Naive B cell (primary cell): ENCODE measurements at regions not wholly inside any gene's neighbourhood (a gene's known extent, or its start where the extent isn't known, plus 50 kb on each side); places are given as distances from the start of the nearest gene placed in this dataset.

Experiments used
- ATAC-seq, 2 donors: fragments of 150-1000 bp; cut with Tn5 transposase; 2 replicates each; pipeline ENCODE4 v1.10.0; 2021; ENCODE audit warnings: low read depth in 2 of 2, mild to moderate bottlenecking in 2 of 2, moderate library complexity in 2 of 2
- DNase-seq: peaks from one replicate; pipeline ENCODE4 v3.0.0; 2022
- H3K27ac Mint-ChIP-seq, 6 donors: one replicate each; pipeline ENCODE4 v1.8.0; 2020 to 2022; ENCODE audit warnings: mild to moderate bottlenecking in 6 of 6, mixed read lengths in 6 of 6, moderate library complexity in 5 of 6, inconsistent platforms in 2 of 6
- H3K27me3 Mint-ChIP-seq, 3 donors: one replicate each; pipeline ENCODE4 v1.8.0; 2021 to 2022; ENCODE audit warnings: mixed read lengths in 3 of 3, mild to moderate bottlenecking in 1 of 3
- H3K36me3 Mint-ChIP-seq, 2 donors: one replicate each; pipeline ENCODE4 v1.8.0; 2020 to 2022; ENCODE audit warnings: mixed read lengths in 2 of 2, inconsistent platforms in 1 of 2, mild to moderate bottlenecking in 1 of 2
- H3K4me1 Mint-ChIP-seq, 3 donors: one replicate each; pipeline ENCODE4 v1.8.0; 2020 to 2022; ENCODE audit warnings: mixed read lengths in 3 of 3, inconsistent platforms in 1 of 3, mild to moderate bottlenecking in 1 of 3, moderate library complexity in 1 of 3
- H3K4me3 Mint-ChIP-seq, 8 donors: one replicate each; pipeline ENCODE4 v1.8.0; 2020 to 2022; ENCODE audit warnings: mild to moderate bottlenecking in 8 of 8, mixed read lengths in 8 of 8, moderate library complexity in 8 of 8, inconsistent platforms in 2 of 8
- H3K9me3 Mint-ChIP-seq, 7 donors: one replicate each; pipeline ENCODE4 v1.8.0; 2020 to 2022; ENCODE audit warnings: mixed read lengths in 7 of 7, mild to moderate bottlenecking in 5 of 7, inconsistent platforms in 2 of 7, moderate library complexity in 1 of 7

- ATAC-seq (no peak), DNase-seq (no peak)
- H3K36me3 Mint-ChIP-seq = peaks cover 0 to 7% of the 10 kb centered on the region in 2 donors
- no peak overlapping the region for H3K4me3 Mint-ChIP-seq
- H3K27ac Mint-ChIP-seq = peak overlapping the region in 1 of 6 donors; percentile 51
- H3K27me3 Mint-ChIP-seq = peaks cover 0 to 5% (median 0%) of the 10 kb centered on the region in 3 donors
- H3K9me3 Mint-ChIP-seq = peaks cover 0 to 5% (median 0%) of the 10 kb centered on the region in 7 donors
- peaks cover 15 to 38% (median 34%) of the 10 kb centered on the region in 3 donors for H3K4me1 Mint-ChIP-seq
These were observed 111.1 kb upstream of the ANO1 start for GRCh38 chr11:69966910-69967483.

GRCh38 chr11:69967484-69967883 lies 110.6 kb upstream of the ANO1 start:
- peaks cover 0 to 2% (median 0%) of the 10 kb centered on the region in 7 donors for H3K9me3 Mint-ChIP-seq
- ATAC-seq = no peak
- H3K27ac Mint-ChIP-seq = no peak overlapping the region
- peaks cover 0 to 7% of the 10 kb centered on the region in 2 donors for H3K36me3 Mint-ChIP-seq
- peaks cover 0 to under 1% (median 0%) of the 10 kb centered on the region in 3 donors for H3K27me3 Mint-ChIP-seq
- no peak for DNase-seq
- no peak overlapping the region for H3K4me3 Mint-ChIP-seq
- H3K4me1 Mint-ChIP-seq = peaks cover 19 to 42% (median 37%) of the 10 kb centered on the region in 3 donors

- Mint-ChIP-seq H3K27ac (peak overlapping the region in 3 of 6 donors; percentile 54 to 93 (median 56)), H3K27me3 (no peaks in the 10 kb centered on the region), H3K4me1 (peaks cover 21 to 44% (median 38%) of the 10 kb centered on the region in 3 donors), H3K36me3 (peaks cover 0 to 7% of the 10 kb centered on the region in 2 donors), H3K4me3 (no peak overlapping the region), H3K9me3 (peaks cover 0 to 2% (median 0%) of the 10 kb centered on the region in 7 donors)
- no peak for ATAC-seq
- DNase-seq = no peak
These were observed 109.4 kb upstream of the ANO1 start for GRCh38 chr11:69968396-69969347.

GRCh38 chr11:69969890-69970784 lies 108.0 kb upstream of the ANO1 start:
- ATAC-seq (peak; percentile 3 to 17), DNase-seq (no peak)
- H3K36me3 Mint-ChIP-seq = peaks cover 0 to 7% of the 10 kb centered on the region in 2 donors
- H3K4me1 Mint-ChIP-seq = peaks cover 21 to 37% (median 36%) of the 10 kb centered on the region in 3 donors
- H3K27me3 Mint-ChIP-seq = no peaks in the 10 kb centered on the region
- peak overlapping the region; percentile 88 to 95 (median 92) for H3K27ac Mint-ChIP-seq
- H3K9me3 Mint-ChIP-seq = peaks cover 0 to 2% (median 0%) of the 10 kb centered on the region in 7 donors
- peak overlapping the region in 6 of 8 donors; percentile 3 to 84 (median 56) for H3K4me3 Mint-ChIP-seq

DNA sequence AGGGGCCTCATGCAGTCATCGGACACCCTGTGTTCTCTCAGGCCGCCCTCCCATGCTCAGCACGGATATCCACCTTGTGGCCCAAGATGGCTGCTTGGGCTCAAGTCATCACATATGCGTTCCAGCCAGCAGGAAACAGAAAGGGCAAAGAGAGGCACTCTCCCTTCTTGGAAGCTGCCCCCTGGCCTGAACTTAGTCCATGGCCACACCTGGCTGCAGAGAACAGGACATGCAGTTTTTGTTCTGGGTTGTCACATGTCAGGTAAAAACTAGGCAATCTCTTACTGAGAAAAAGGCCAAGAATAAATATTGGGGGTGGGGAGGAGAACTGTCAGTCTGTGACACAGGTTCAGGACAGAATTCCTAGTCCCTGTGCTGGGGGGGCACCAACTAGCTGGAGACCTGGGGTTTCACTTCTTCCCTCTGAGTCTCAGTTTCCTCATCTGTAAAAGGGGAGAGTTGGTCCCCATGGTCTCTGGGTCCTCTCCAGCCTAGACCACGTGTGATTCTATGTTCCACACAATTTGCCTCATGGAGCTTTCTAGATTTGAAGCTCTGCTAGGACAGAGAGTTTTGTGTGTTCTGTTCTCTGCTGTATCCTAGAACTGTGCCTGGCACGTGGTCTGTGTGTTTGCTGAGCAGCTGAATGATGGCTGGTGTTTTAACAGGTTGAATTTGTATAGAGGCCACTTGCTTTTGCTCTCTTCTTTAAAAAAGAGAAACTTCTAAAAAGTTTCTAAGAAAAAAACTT lies 107.2 kb upstream of the ANO1 start:
- Mint-ChIP-seq H3K36me3 (peaks cover 0 to 7% of the 10 kb centered on the region in 2 donors), H3K27ac (peak overlapping the region; percentile 44 to 95 (median 93)), H3K27me3 (no peaks in the 10 kb centered on the region), H3K4me3 (peak overlapping the region in 2 of 8 donors; percentile 18 to 74), H3K9me3 (peaks cover 0 to 2% (median 0%) of the 10 kb centered on the region in 7 donors), H3K4me1 (peaks cover 21 to 37% (median 36%) of the 10 kb centered on the region in 3 donors)
- DNase-seq (no peak), ATAC-seq (no peak)

DNA sequence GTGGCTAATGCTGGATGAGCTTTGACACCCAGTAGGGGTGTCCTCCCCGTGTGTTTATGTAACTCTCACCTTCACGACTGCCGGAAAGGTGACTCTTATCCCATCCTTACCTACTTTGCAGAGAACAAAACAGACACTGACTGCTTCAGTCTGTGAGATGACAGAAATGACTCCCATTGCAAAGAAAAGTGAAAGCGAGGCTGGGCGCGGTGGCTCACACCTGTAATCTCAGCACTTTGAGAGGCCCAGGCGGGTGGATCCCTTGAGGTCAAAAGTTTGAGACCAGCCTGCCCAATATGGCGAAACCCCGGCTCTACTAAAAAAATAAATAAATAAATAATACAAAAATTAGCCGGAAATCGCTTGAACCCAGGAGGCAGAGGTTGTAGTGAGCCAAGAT lies 106.4 kb upstream of the ANO1 start:
- Mint-ChIP-seq H3K27me3 (no peaks in the 10 kb centered on the region), H3K36me3 (peaks cover 0 to 7% of the 10 kb centered on the region in 2 donors), H3K4me3 (peak overlapping the region in 1 of 8 donors; percentile 55), H3K9me3 (peaks cover 0 to 2% (median 0%) of the 10 kb centered on the region in 7 donors), H3K27ac (peak overlapping the region in 5 of 6 donors; percentile 24 to 94 (median 93)), H3K4me1 (peaks cover 21 to 37% (median 36%) of the 10 kb centered on the region in 3 donors)
- no peak for DNase-seq
- ATAC-seq = no peak

GRCh38 chr11:69972351-69972802 lies 105.7 kb upstream of the ANO1 start:
- Mint-ChIP-seq H3K4me3 (peak overlapping the region; percentile 36 to 85 (median 74)), H3K9me3 (peaks cover 0 to 2% (median 0%) of the 10 kb centered on the region in 7 donors), H3K36me3 (peaks cover 0 to 7% of the 10 kb centered on the region in 2 donors), H3K27me3 (no peaks in the 10 kb centered on the region), H3K27ac (peak overlapping the region; percentile 86 to 98 (median 94)), H3K4me1 (peaks cover 21 to 37% (median 36%) of the 10 kb centered on the region in 3 donors)
- ATAC-seq (peak; percentile 82 to 84), DNase-seq (peak; percentile 66)

DNA sequence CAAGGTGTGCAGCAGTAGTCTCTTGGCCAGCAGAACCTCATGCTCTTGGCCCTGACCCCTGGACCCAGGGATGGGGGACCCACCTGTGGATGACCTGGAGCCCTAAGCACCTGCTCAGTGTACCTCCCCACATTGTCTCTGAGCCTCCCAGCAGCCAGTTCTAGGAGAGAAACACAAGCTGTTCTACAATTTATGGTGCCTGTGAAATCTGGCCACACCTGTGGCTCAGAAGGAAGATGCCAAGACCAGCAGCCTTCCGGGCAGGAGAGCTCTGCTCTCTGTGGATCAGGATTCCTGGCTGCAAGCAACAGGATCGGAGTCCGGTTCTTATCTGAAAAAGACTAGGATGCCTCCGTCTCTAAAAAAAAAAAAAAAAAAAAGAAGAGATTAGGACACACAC lies 103.6 kb upstream of the ANO1 start:
- Mint-ChIP-seq H3K4me1 (peaks cover 21 to 32% (median 31%) of the 10 kb centered on the region in 3 donors), H3K4me3 (peak overlapping the region in 1 of 8 donors; percentile 42), H3K9me3 (peaks cover 0 to 2% (median 0%) of the 10 kb centered on the region in 7 donors), H3K36me3 (peaks cover 0 to 6% of the 10 kb centered on the region in 2 donors), H3K27me3 (peaks cover 5 to 14% (median 9%) of the 10 kb centered on the region in 3 donors), H3K27ac (peak overlapping the region in 3 of 6 donors; percentile 47 to 64 (median 52))
- DNase-seq = no peak
- no peak for ATAC-seq

- Mint-ChIP-seq H3K4me1 (peaks cover 12 to 19% (median 19%) of the 10 kb centered on the region in 3 donors), H3K4me3 (no peak overlapping the region), H3K36me3 (no peaks in the 10 kb centered on the region), H3K27me3 (peaks cover 11 to 18% (median 12%) of the 10 kb centered on the region in 3 donors), H3K27ac (peak overlapping the region in 2 of 6 donors; percentile 64 to 77), H3K9me3 (peaks cover 0 to 2% (median 0%) of the 10 kb centered on the region in 7 donors)
- DNase-seq (no peak), ATAC-seq (no peak)
These were observed 102.3 kb upstream of the ANO1 start for GRCh38 chr11:69975822-69976221.

DNA sequence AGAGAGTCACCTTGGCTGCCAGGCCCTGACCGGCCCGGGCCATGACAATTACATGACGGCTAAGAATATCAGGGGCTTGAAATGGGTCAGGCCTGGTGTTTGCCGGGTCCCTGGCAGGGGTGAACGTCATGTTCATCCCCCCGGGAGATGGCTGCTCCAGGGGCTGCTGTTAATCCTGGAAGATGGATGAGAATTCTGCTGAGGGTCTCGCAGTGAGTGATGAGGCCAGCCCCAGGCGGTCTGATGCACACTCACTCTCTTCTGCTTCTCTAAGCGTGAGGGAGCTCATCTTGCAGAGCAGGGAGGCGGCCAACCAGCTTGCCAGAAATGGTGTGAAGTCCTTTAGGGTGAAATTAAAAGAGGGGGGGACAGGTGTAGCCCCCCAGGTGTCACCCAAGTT lies 101.3 kb upstream of the ANO1 start:
- H3K9me3 Mint-ChIP-seq = peaks cover 0 to 2% (median 0%) of the 10 kb centered on the region in 7 donors
- H3K27ac Mint-ChIP-seq = peak overlapping the region in 1 of 6 donors; percentile 72
- ATAC-seq = no peak
- H3K4me3 Mint-ChIP-seq = no peak overlapping the region
- H3K27me3 Mint-ChIP-seq = peaks cover 12 to 23% (median 19%) of the 10 kb centered on the region in 3 donors
- H3K4me1 Mint-ChIP-seq = peaks cover 7 to 14% (median 14%) of the 10 kb centered on the region in 3 donors
- DNase-seq = no peak
- H3K36me3 Mint-ChIP-seq = no peaks in the 10 kb centered on the region

GRCh38 chr11:69977951-69978350 lies 100.2 kb upstream of the ANO1 start:
- no peak for ATAC-seq
- Mint-ChIP-seq H3K36me3 (no peaks in the 10 kb centered on the region), H3K4me3 (no peak overlapping the region), H3K9me3 (peaks cover 0 to 2% (median 0%) of the 10 kb centered on the region in 7 donors), H3K4me1 (peaks cover 0 to 5% (median 3%) of the 10 kb centered on the region in 3 donors), H3K27me3 (peaks cover 22 to 35% (median 24%) of the 10 kb centered on the region in 3 donors), H3K27ac (no peak overlapping the region)
- no peak for DNase-seq
